ENCODE measurements at regions not wholly inside any gene's neighbourhood (a gene's known extent, or its start where the extent isn't known, plus 50 kb on each side); places are given as distances from the start of the nearest gene placed in this dataset.

DNA sequence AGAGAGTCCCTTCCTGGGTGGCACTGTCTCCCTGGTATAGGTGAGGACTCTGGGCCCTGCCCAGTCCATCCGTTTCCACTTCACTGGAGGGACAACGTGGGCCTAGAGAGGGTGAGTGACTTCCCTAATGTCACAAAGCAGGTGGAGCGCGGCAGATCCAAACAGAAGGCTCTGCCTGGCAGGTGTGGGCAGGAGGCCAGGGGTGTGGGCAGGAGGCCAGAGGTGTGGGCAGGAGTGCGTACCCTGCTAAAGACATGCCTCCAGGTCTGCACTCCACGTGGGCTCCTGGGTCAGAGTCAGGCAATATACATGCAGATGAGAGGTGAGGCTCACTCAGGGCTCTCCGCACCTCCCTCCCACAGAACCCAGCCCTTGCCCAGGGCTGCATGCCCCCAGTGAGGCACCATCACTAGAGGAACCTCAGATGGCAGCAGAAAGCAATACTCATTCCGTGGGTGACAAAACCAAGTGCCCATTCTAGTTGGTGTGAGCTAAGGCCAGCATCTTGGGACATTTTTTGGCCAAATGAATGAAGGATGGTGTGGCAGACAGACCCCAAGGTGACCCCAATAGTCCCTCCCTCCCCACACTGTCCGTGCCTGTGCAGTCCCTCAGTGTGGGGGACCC is 271.6 kb upstream of the RTL1 start:
- Mint-ChIP-seq H3K27ac (no peak overlapping the region), H3K36me3 (ENCODE audit: low read depth) (no peaks in the 10 kb centered on the region), H3K27me3 (ENCODE audit: insufficient read depth) (no peaks in the 10 kb centered on the region), H3K4me1 (ENCODE audit: low read depth) (no peaks in the 10 kb centered on the region), H3K4me3 (no peak overlapping the region), H3K9me3 (peaks cover 9% of the 10 kb centered on the region)
- intact Hi-C loops (cut with micrococcal nuclease) = no loop called here
- DNase-seq (ENCODE audit: low spot score) = no peak

DNA sequence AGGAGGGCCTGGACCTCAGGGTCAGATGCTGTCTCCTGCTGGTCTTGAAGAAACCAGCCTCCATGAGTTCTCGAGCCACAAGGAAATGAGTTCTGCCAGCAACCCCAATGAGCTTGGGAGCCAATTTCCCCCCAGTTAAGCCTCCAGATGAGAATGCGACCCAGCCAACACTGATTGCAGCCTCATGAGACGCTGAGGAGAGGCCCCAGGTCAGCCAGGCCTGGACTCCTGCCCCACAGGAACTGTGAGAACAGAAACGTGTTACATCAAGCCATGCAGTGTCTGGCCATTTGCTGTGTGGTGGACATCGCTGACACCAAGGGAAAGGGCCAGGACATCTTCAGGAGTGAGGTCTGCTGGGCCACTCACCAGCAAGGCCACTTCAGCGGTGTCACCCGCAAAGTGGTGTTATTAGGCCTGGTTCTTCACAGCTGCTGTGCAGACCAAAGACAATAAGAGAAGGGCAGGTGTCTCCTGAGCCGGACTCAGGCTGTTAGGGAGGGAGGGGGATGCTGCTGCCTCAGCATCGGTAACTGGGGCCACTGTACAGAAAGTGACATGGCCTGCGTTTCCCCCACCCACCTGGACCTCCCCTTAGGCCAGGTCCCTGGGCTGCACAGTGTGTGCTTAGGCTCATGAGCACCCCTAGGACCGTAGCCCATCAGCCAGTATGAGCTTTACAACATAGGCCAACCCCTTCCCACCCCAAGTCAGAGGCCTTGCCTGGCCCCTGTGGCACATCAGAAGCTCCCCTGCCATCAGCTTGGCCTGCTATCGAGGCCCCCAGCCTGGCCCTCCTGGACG is 272.4 kb upstream of the RTL1 start:
- H3K4me3 Mint-ChIP-seq = no peak overlapping the region
- H3K27me3 Mint-ChIP-seq (ENCODE audit: insufficient read depth) = no peaks in the 10 kb centered on the region
- H3K9me3 Mint-ChIP-seq = peaks cover 9% of the 10 kb centered on the region
- no peak for DNase-seq (ENCODE audit: low spot score)
- no peak overlapping the region for H3K27ac Mint-ChIP-seq
- intact Hi-C loops (cut with micrococcal nuclease) = no loop called here
- no peaks in the 10 kb centered on the region for H3K36me3 Mint-ChIP-seq (ENCODE audit: low read depth)
- no peaks in the 10 kb centered on the region for H3K4me1 Mint-ChIP-seq (ENCODE audit: low read depth)

DNA sequence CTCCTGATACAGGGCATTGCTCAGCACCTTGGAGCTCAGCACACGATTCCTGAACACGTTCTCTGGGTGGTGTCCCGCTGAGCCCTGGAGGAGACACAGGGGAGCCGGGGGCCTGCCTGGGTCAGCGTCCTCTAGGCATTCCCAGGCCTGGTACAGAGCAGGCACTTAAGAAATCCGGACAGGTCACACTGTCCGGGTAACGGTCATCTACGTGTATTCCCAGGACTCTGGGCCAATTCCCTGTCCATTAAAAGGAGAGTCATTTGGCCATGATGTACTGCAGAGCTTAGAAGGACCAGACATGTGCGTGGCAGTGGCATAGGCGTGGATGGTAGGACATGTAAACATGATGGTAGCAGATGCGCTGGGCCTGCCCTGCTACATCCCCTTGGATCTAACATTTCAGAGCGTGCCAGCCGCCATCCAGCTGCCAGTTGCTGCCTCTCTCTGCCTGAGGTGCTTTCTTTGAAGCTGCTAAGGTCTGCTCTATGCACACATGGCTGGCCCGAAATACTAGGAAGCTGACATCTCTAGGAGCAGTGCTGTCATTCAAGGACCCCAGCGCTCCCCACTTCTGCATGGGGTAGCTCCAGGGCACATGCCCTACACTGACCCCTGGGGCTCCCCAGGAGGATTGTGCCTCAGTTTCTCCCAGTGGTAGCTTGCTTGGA is 273.1 kb upstream of the RTL1 start:
- Mint-ChIP-seq H3K4me1 (ENCODE audit: low read depth) (no peaks in the 10 kb centered on the region), H3K9me3 (peaks cover 4% of the 10 kb centered on the region), H3K36me3 (ENCODE audit: low read depth) (no peaks in the 10 kb centered on the region), H3K27me3 (ENCODE audit: insufficient read depth) (no peaks in the 10 kb centered on the region), H3K27ac (no peak overlapping the region), H3K4me3 (no peak overlapping the region)
- DNase-seq (ENCODE audit: low spot score) = no peak
- intact Hi-C loops (cut with micrococcal nuclease) = no loop called here

DNA sequence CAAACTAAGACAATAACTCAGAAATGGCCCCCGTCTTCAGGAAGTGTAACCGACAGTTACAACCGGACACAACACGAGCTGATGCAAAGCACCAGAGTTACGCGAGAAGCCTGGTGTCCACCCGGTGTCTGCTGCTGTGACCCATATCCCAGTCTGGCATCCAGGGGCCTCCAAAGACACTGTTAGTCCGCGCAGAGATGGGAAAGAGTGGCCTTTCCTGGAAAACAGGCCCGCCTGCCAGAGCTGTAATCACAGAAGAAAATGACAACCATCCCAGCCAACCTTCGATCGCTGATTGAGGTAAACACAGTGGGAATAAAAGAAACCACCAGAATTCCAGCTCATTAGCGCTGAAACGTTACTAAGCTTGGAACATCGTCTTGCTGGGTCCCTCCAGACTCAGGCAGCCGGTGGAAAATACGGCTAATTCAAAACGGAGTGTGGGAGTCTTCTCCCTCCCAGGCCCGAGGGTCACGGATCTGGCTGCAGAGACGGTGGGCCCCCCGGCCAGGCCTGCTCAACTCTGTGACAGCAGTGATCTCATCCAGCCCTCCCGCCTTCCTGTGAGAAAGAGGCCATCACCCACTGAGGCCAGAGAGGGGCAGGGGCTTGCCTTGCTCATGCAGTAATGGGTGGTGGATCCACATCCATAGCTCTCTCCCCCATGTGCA is 273.9 kb upstream of the RTL1 start:
- no peak for DNase-seq (ENCODE audit: low spot score)
- Mint-ChIP-seq H3K4me1 (ENCODE audit: low read depth) (no peaks in the 10 kb centered on the region), H3K36me3 (ENCODE audit: low read depth) (no peaks in the 10 kb centered on the region), H3K27ac (no peak overlapping the region), H3K27me3 (ENCODE audit: insufficient read depth) (no peaks in the 10 kb centered on the region), H3K4me3 (no peak overlapping the region), H3K9me3 (peaks cover 4% of the 10 kb centered on the region)
- intact Hi-C loops (cut with micrococcal nuclease) = no loop called here

DNA sequence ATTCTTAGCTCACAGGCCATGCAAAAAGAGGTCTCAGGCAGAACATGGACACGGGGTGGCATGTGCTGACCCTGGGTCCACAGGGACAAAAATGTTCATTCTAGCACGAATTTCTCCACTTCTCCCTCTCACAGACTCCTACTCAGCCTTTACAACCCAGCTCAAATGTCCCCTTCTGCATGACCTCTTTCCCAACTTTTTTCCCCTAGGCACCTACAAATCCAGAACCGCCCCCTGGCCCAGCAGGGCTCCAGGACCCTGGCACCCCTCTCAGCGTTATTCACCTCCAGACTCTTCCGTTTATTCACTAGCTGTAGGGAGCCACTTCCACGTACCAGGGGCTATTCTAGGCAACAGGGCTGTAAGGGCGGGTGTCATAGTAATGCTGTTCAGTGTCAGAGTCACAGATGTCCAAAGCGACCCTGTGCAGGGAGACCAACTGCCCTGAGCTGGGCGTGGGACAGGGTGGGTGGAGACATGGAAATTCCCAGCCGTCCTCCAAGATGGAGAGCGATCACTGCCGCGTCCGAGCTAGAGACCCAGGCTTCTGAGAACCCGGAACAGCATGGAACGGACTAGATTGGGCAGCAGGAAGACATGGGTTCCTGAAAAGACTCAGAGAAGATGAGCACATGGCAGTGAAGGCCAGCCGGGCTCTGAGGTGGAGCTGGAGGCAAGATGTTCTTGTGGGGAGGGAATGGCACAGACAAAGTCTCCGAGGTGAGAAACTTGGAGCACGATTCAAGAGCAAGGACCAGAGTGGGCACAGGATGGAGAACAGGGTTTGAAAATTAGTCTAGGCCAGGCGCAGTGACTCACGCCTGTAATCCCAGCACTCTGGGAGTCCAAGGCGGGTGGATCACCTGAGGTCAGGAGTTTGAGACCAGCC is 274.9 kb upstream of the RTL1 start:
- Mint-ChIP-seq H3K4me1 (ENCODE audit: low read depth) (no peaks in the 10 kb centered on the region), H3K27ac (no peak overlapping the region), H3K36me3 (ENCODE audit: low read depth) (no peaks in the 10 kb centered on the region), H3K27me3 (ENCODE audit: insufficient read depth) (no peaks in the 10 kb centered on the region), H3K9me3 (no peaks in the 10 kb centered on the region), H3K4me3 (no peak overlapping the region)
- no peak for DNase-seq (ENCODE audit: low spot score)
- intact Hi-C loops (cut with micrococcal nuclease) = no loop called here

DNA sequence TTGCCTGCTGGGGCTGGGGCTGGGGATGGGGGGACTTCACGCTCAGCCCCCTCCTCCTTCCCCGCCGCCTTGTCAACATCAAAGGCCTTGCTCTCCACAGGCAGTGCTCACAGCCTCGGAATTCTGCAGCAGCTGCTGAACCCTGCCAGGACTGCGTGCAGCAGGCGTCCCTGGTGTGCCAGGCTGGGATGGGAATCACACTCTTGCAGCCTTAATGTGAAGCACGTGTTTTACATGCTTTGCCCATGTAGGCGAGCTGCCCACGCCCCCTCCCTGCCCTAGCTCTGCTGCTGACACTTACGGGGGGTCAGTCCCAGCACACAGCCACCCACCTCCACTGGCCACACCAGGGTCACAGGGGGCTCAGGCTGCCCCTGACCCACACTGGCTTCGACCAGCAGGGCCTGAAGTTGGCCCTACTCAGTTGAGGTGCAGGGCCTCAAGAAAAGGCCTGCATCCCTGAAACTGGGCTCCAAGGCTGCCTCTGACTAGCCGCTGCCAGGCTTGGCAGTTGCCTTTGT is 276.2 kb upstream of the RTL1 start:
- Mint-ChIP-seq H3K36me3 (ENCODE audit: low read depth) (no peaks in the 10 kb centered on the region), H3K27me3 (ENCODE audit: insufficient read depth) (no peaks in the 10 kb centered on the region), H3K4me3 (no peak overlapping the region), H3K9me3 (no peaks in the 10 kb centered on the region), H3K27ac (no peak overlapping the region), H3K4me1 (ENCODE audit: low read depth) (no peaks in the 10 kb centered on the region)
- intact Hi-C loops (cut with micrococcal nuclease) = no loop called here
- no peak for DNase-seq (ENCODE audit: low spot score)

DNA sequence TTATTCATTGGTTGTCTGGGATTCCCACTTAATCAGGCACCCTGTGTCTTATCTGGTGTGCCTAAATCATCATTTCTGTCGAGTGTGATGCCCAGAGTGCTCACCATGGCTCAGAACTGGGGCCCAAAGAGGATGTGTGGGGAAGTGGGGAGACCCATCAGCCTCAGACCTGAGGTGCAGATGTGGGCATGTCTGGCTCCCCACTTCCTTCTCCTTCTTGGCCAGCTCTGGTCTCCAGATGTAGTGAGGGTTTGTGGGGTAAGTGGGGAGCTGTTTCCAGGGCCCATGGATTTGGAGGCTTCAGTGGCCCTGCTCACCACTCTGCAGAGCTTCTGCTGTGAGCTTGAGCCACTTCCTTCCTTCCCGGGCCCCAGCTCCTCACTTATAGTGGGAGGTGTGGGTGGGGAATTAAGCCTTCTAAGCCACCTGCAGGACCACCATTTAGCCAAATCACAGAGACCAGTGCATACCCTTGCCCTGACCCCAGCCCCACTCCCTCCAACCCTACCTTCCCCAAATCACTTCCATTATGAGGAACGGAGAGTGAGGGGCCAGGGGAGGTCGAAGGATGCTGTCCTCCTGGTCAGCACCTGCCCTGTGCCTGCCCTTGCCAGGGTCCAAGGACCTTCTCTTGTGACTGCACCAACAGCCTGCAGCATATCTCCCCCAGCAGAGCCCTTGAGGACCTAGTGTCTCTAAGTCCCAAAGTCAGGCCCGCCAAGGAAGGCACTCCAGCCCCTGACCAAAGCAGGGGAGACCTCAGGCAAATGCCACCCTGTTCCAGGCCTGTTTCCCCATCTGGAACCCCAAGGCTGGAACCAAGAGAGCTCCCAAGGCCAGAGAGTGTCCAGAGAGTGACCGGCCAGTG is 278.2 kb upstream of the RTL1 start:
- Mint-ChIP-seq H3K9me3 (no peaks in the 10 kb centered on the region), H3K27ac (no peak overlapping the region), H3K27me3 (ENCODE audit: insufficient read depth) (peaks cover 2% of the 10 kb centered on the region), H3K36me3 (ENCODE audit: low read depth) (no peaks in the 10 kb centered on the region), H3K4me1 (ENCODE audit: low read depth) (no peaks in the 10 kb centered on the region), H3K4me3 (no peak overlapping the region)
- no peak for DNase-seq (ENCODE audit: low spot score)
- intact Hi-C loops (cut with micrococcal nuclease) = no loop called here

DNA sequence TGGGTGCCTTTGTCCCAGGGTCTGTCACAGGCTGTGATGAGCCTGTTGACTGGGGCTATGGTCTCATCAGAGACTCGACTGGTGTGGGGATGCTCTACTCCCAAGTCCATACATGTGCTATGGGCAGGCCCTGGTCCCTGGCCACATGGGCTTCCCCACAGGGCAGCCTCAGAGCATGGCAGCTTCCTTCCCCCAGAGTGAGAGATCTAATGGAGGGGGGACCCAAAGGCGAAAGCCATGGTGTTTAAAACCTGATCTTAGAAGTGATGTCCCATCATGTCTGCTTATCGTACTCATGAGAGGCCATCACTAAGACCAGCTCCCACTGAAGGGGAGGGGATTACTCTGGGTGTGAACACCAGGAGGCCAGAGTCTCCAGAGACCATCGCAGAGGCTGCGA is 279.0 kb upstream of the RTL1 start:
- intact Hi-C loops (cut with micrococcal nuclease) = no loop called here
- no peaks in the 10 kb centered on the region for H3K36me3 Mint-ChIP-seq (ENCODE audit: low read depth)
- no peak overlapping the region for H3K4me3 Mint-ChIP-seq
- no peak overlapping the region for H3K27ac Mint-ChIP-seq
- DNase-seq (ENCODE audit: low spot score) = no peak
- H3K9me3 Mint-ChIP-seq = no peaks in the 10 kb centered on the region
- peaks cover 2% of the 10 kb centered on the region for H3K27me3 Mint-ChIP-seq (ENCODE audit: insufficient read depth)
- no peaks in the 10 kb centered on the region for H3K4me1 Mint-ChIP-seq (ENCODE audit: low read depth)

DNA sequence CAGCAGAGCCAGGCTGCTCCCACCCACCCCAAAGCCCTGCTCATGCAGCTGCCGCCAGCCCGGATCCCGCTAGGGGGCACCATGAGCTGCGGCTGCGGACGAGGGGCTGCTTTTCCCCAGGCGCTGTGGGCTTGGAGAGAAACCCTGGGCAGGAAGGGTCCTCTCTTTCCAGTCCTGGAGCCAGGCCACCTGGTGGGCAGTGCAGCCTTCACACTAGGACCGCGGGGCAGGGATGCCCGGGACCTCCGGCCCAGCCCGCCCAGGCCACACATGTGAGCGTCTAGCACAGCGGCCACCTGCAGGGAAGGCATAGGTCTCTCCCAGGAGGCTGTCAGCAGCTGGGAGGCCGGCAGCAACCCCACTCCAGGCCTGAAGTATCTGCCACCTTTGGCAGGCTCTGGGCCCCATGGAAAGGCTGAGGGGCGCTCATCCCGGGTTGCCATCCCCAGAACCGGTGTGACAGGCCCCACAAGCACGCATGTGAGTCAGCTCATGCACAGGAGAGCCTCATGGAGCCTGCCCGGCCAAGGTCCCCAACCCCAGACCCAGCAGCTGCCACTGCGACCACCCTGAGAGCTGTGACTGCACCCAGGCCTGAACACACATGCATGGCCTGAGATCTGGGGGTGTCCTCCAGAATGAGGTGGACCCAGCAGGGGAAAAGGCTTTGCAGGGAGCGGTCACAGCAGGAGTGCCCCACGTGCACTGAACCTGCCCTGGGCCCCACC is 280.0 kb upstream of the RTL1 start:
- no peak overlapping the region for H3K27ac Mint-ChIP-seq
- DNase-seq (ENCODE audit: low spot score) = no peak
- no peaks in the 10 kb centered on the region for H3K4me1 Mint-ChIP-seq (ENCODE audit: low read depth)

DNA sequence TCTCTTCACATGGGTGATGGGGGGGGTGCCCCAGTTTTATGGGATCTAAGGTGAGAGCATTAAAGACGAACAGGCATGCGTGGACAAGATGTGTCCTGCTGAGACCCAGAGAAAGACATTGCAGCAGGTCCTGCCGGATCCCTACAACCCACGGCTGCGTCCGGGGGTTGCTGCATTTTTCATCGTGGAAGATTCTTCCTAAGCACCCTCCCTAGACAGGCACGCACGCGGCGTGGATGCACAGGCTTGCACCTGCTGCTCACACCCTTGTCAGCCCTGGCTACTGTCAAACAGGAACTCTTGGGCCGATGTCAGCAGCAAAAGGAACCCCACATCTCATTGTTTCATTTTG is 280.6 kb upstream of the RTL1 start:
- H3K4me3 Mint-ChIP-seq = no peak overlapping the region
- no peak overlapping the region for H3K27ac Mint-ChIP-seq
- no peak for DNase-seq (ENCODE audit: low spot score)
- no peaks in the 10 kb centered on the region for H3K4me1 Mint-ChIP-seq (ENCODE audit: low read depth)
- no peaks in the 10 kb centered on the region for H3K9me3 Mint-ChIP-seq
- intact Hi-C loops (cut with micrococcal nuclease) = no loop called here
- peaks cover 2% of the 10 kb centered on the region for H3K27me3 Mint-ChIP-seq (ENCODE audit: insufficient read depth)
- no peaks in the 10 kb centered on the region for H3K36me3 Mint-ChIP-seq (ENCODE audit: low read depth)

More for the DNA sequence above, 280.0 kb upstream of the RTL1 start:
- Mint-ChIP-seq H3K27me3 (ENCODE audit: insufficient read depth) (peaks cover 2% of the 10 kb centered on the region), H3K4me3 (no peak overlapping the region), H3K9me3 (no peaks in the 10 kb centered on the region), H3K36me3 (ENCODE audit: low read depth) (no peaks in the 10 kb centered on the region)
- intact Hi-C loops (cut with micrococcal nuclease) = no loop called here

DNA sequence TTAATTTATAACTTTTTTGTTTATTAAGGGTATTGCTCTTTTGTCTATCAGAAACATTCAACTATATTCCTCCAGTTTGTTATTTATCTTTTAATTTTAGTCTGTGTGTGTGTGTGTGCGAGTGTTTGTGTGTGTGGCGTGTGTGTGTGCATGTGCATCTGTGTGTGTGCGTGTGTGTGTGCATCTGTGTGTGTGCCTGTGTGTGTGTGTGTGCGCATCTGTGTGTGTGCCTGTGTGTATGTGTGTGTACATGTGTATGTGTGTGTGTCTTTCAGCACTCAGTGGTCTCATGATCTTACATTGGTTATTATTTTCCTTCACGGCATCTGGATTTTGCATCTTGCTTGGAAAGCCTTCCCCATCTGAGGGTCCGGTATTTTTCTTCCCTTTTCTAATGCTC is 281.1 kb upstream of the RTL1 start:
- Mint-ChIP-seq H3K4me1 (ENCODE audit: low read depth) (no peaks in the 10 kb centered on the region), H3K9me3 (no peaks in the 10 kb centered on the region), H3K4me3 (no peak overlapping the region), H3K36me3 (ENCODE audit: low read depth) (no peaks in the 10 kb centered on the region), H3K27me3 (ENCODE audit: insufficient read depth) (peaks cover 2% of the 10 kb centered on the region), H3K27ac (no peak overlapping the region)
- no peak for DNase-seq (ENCODE audit: low spot score)
- intact Hi-C loops (cut with micrococcal nuclease) = no loop called here

Measured in activated T-helper 1 cell treated with anti-CD3 and anti-CD28 coated beads, Interleukin-12 subunit alpha, Interleukin-12 subunit beta, Interleukin-2, Interleukin-4 antibody, amounts not matched to agents 30 ng/mL and 10 ng/mL and 1 ng/mL, durations not matched to agents 14 hours and 24 hours and 36 hours (primary cell).